Panc1 (cell line): ENCODE measurements at regions not wholly inside any gene's neighbourhood (a gene's known extent, or its start where the extent isn't known, plus 50 kb on each side); places are given as distances from the start of the nearest gene placed in this dataset.

ENCODE experiments used
- ATAC-seq: fragments of 200-7000 bp; cut with Tn5 transposase; 2 replicates; pipeline ENCODE4 v1.9.1; 2020; ENCODE audit warnings: mild to moderate bottlenecking, moderate library complexity
- BruUV-seq: library from RNA; stranded (reverse); fragments of 400-500 nt; replicated peaks from 2 replicates; lab custom pipeline; 2021; lab: Mats Ljungman, UMichigan
- CTCF ChIA-PET: fragments of 300-600 bp; sonication (Branson Sonifier 250); formaldehyde crosslinking; loops from one replicate; lab custom pipeline; 2022; ENCODE audit warnings: antibody characterized with exemption; lab: Charles Lee
- POLR2A ChIA-PET: fragments of 300-600 bp; sonication (Branson Sonifier 250); formaldehyde crosslinking; loops from one replicate; lab custom pipeline; 2022; ENCODE audit warnings: antibody characterized with exemption; lab: Charles Lee
- DNase-seq: peaks from one replicate; pipeline ENCODE4 v3.0.0-alpha.2; 2010; ENCODE audit warnings: low read depth, low spot score
- H3K27ac ChIP-seq: 2 replicates; pipeline ENCODE4 v1.5.1; 2011; ENCODE audit warnings: mild to moderate bottlenecking, low read length, inconsistent platforms
- H3K27me3 ChIP-seq: fragments of 200-500 bp; sonication (Bioruptor generic); 2 replicates; pipeline ENCODE4 v1.6.0; 2014; ENCODE audit warnings: low read length, inconsistent platforms; ENCODE audit not compliant: control insufficient read depth, insufficient read depth
- H3K36me3 ChIP-seq: fragments of 200-500 bp; sonication (Bioruptor generic); 2 replicates; pipeline ENCODE4 v1.5.1; 2014; ENCODE audit warnings: inconsistent platforms, mild to moderate bottlenecking, low read length, moderate library complexity; ENCODE audit not compliant: control insufficient read depth, insufficient read depth
- H3K4me1 ChIP-seq: 2 replicates; pipeline ENCODE4 v1.5.1; 2011; ENCODE audit warnings: inconsistent platforms, mild to moderate bottlenecking, low read length, moderate library complexity; ENCODE audit not compliant: control insufficient read depth, insufficient read depth
- H3K4me3 ChIP-seq, 2 experiments: 2 replicates each; pipeline ENCODE4 v1.5.1; 2011 to 2012; ENCODE audit warnings: low read depth in 2 of 2, low read length in 2 of 2, mild to moderate bottlenecking in 2 of 2, inconsistent platforms in 1 of 2, moderate library complexity in 1 of 2
- H3K9me3 ChIP-seq: fragments of 200-500 bp; sonication (Bioruptor generic); 2 replicates; pipeline ENCODE4 v1.5.1; 2014; ENCODE audit warnings: low read depth, mild to moderate bottlenecking, inconsistent platforms, low read length, moderate library complexity; ENCODE audit not compliant: control insufficient read depth, insufficient read depth
- CTCF ChIP-seq: fragments of 450-650 bp; IDR thresholded peaks from 2 replicates; pipeline ENCODE4 v1.5.1; 2017; ENCODE audit warnings: mild to moderate bottlenecking
- POLR2AphosphoS5 ChIP-seq: IDR thresholded peaks from 2 replicates; pipeline ENCODE4 v1.6.1; 2012; ENCODE audit warnings: mild to moderate bottlenecking, low read depth, low read length, moderate library complexity
- REST ChIP-seq, 2 experiments: IDR thresholded peaks; 2 replicates each; pipeline ENCODE4 v1.6.1; 2011 to 2012; ENCODE audit warnings: low read depth in 2 of 2, control low read depth in 1 of 2, low read length in 1 of 2, mild to moderate bottlenecking in 1 of 2, moderate library complexity in 1 of 2; ENCODE audit not compliant: insufficient read depth in 1 of 2
- SIN3A ChIP-seq: IDR thresholded peaks from 2 replicates; pipeline ENCODE4 v1.6.1; 2012; ENCODE audit warnings: low read depth, mild to moderate bottlenecking, low read length, moderate library complexity, borderline replicate concordance; ENCODE audit not compliant: insufficient read depth
- TCF7L2 ChIP-seq: IDR thresholded peaks from 2 replicates; pipeline ENCODE4 v1.6.1; 2011; ENCODE audit warnings: mild to moderate bottlenecking, low read depth, low read length, inconsistent platforms
- in situ Hi-C: cut with HindIII; loops from 2 replicates; pipeline ENCODE4 v1.10.0; 2016; ENCODE audit warnings: low sequenced_read_pairs, low pct_unique_long_range_greater_than_20kb
- intact Hi-C: fragments of 100-400 bp; cut with micrococcal nuclease; formaldehyde crosslinking; loops from one replicate; pipeline ENCODE4 v1.10.0; 2022; ENCODE audit not compliant: unreplicated experiment

- Histone ChIP-seq H3K36me3 (no peaks in the 10 kb centered on the region), H3K27ac (no peak overlapping the region), H3K4me3 (no peak overlapping the region), H3K27me3 (no peaks in the 10 kb centered on the region), H3K9me3 (no peaks in the 10 kb centered on the region), H3K4me1 (no peaks in the 10 kb centered on the region)
- in situ Hi-C loops (no loop called here), intact Hi-C loops (no loop called here)
- no peak for ATAC-seq
- DNase-seq: no peak
- no TSS peak for BruUV-seq
- ChIA-PET CTCF (no interaction called here), POLR2A (no interaction called here)
- TF ChIP-seq SIN3A: no peak
- TF ChIP-seq CTCF: no peak
- no peak for TF ChIP-seq POLR2AphosphoS5
- TF ChIP-seq REST (IDR thresholded peaks at IDR 0.05; ENCODE audit: insufficient read depth in 1 of 2, low read depth in 2 of 2, low read length in 1 of 2): no peak
Measured at GRCh38 chr5:45105491-45105994, 296.8 kb downstream of the MRPS30 start.

- Histone ChIP-seq H3K27ac (no peak overlapping the region), H3K9me3 (no peaks in the 10 kb centered on the region), H3K4me1 (no peaks in the 10 kb centered on the region), H3K36me3 (no peaks in the 10 kb centered on the region), H3K27me3 (no peaks in the 10 kb centered on the region), H3K4me3 (no peak overlapping the region)
- intact Hi-C loops: no loop called here
- BruUV-seq: no TSS peak
- in situ Hi-C loops: no loop called here
- ATAC-seq (no peak), DNase-seq (no peak)
- ChIA-PET POLR2A (no interaction called here), CTCF (no interaction called here)
- TF ChIP-seq TCF7L2: no peak
- no peak for TF ChIP-seq SIN3A
- TF ChIP-seq POLR2AphosphoS5: no peak
- no peak for TF ChIP-seq REST (IDR thresholded peaks at IDR 0.05; ENCODE audit: insufficient read depth in 1 of 2, low read depth in 2 of 2, low read length in 1 of 2)
- no peak for TF ChIP-seq CTCF
Measured at GRCh38 chr5:45109062-45109461, 300.3 kb downstream of the MRPS30 start.
